Pancreas (tissue), 10 donors: ENCODE measurements at regions not wholly inside any gene's neighbourhood (a gene's known extent, or its start where the extent isn't known, plus 50 kb on each side); places are given as distances from the start of the nearest gene placed in this dataset.

Experiments
- ATAC-seq, 4 donors: fragments of 200-7000 bp; cut with Tn5 transposase; one replicate each; pipeline versions ENCODE4 v1.8.0 to v1.9.1; 2020; ENCODE audit warnings: mild to moderate bottlenecking in 4 of 4, moderate library complexity in 4 of 4
- DNase-seq, 6 donors: peaks; one replicate each; pipeline ENCODE4 v3.0.0-alpha.2; 2020
- FAIRE-seq: peaks from 2 replicates; lab custom pipeline; 2012; peaks lifted over from hg19 to GRCh38; lab: Jason Lieb, UNC
- H3K27ac ChIP-seq, 4 donors: fragments of 200-600 bp; sonication (generic); 1 replicate in 3 of 4; 2 replicates in 1 of 4; pipeline versions ENCODE4 v1.5.0 to v1.8.0; 2020
- H3K27me3 ChIP-seq, 4 donors: fragments of 200-600 bp; one replicate each; pipeline ENCODE4 v1.8.0; 2021
- H3K36me3 ChIP-seq, 3 donors: fragments of 200-600 bp; sonication (generic) in 1 of 3; one replicate each; pipeline versions ENCODE4 v1.5.0 to v1.8.0; 2020 to 2021
- H3K4me1 ChIP-seq, 3 donors: fragments of 200-600 bp; one replicate each; pipeline ENCODE4 v1.8.0; 2021
- H3K4me3 ChIP-seq, 4 donors: fragments of 200-600 bp; sonication (generic) in 2 of 4; one replicate each; pipeline versions ENCODE4 v1.5.0 to v1.8.0; 2020 to 2021
- H3K9me3 ChIP-seq, 4 donors: fragments of 200-600 bp; one replicate each; pipeline ENCODE4 v1.8.0; 2021
- WGBS, 2 donors: extraction: QIAGEN DNeasy Blood & Tissue Kit; methylation state at CpG; one replicate each; pipeline ENCODE4 v1.1.7; 2013; 5-methylcytosine and 5-hydroxymethylcytosine counted together
- intact Hi-C, 3 donors: fragments of 100-400 bp; cut with DNase I; formaldehyde crosslinking; loops; one replicate each; pipeline versions ENCODE4 v1.11.1 to v1.14.2; 2022
- TF ChIP-seq, protein P1 (sequence below), 4 donors: fragments of 200-600 bp; sonication (generic) in 3 of 4; IDR thresholded peaks; one replicate each; pipeline versions ENCODE4 v1.5.0 to v1.8.0; 2021; ENCODE audit warnings: antibody characterized with exemption in 4 of 4
- donor health status: healthy with polysubstance abuse.
- donor health status: DM: no; HTN: no; CAD: no; lungs with moderate emphysema.
- donor health status: DM: no; HTN: no; CAD: no.
- donor health status: control.
- donor health status: control.
- donor health status: Bipolar disorder and iron deficiency.
- donor health status: DM: yes; HTN: yes; CAD: no.
- donor health status: DM: no; HTN: no; CAD: no.
- donor health status: DM: no; HTN: no; CAD: no.
- donor health status: DM: yes; HTN: yes; CAD: no.

DNA sequence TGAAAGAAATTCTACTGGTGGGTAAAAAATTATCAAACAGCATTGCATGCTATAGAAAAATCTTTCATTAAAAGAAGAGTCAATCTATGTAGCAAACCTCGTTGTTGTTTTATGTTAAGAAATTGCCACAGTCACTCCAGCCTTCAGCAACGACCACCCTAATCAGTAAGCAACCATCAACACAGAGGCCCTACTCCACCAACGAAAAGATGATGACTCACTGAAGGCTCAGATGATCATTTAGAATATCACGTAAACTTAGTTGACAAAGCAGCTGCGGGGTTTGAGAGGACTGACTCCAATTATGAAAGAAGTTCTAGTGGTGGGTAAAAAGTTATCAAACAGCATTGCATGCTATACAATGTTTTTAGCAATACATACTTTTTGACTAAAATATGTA is 242.6 kb downstream of the DRD1 start:
- Histone ChIP-seq H3K4me3 (no peak overlapping the region), H3K27me3 (no peaks in the 10 kb centered on the region), H3K4me1 (no peaks in the 10 kb centered on the region), H3K27ac (no peak overlapping the region), H3K9me3 (no peaks in the 10 kb centered on the region), H3K36me3 (no peaks in the 10 kb centered on the region)
- ATAC-seq (no peak), FAIRE-seq (no peak), DNase-seq (no peak)
- 61 to 71% methylated on average over 5 of the region's 5 CpGs for WGBS, 2 donors
- TF ChIP-seq, protein P1, sequence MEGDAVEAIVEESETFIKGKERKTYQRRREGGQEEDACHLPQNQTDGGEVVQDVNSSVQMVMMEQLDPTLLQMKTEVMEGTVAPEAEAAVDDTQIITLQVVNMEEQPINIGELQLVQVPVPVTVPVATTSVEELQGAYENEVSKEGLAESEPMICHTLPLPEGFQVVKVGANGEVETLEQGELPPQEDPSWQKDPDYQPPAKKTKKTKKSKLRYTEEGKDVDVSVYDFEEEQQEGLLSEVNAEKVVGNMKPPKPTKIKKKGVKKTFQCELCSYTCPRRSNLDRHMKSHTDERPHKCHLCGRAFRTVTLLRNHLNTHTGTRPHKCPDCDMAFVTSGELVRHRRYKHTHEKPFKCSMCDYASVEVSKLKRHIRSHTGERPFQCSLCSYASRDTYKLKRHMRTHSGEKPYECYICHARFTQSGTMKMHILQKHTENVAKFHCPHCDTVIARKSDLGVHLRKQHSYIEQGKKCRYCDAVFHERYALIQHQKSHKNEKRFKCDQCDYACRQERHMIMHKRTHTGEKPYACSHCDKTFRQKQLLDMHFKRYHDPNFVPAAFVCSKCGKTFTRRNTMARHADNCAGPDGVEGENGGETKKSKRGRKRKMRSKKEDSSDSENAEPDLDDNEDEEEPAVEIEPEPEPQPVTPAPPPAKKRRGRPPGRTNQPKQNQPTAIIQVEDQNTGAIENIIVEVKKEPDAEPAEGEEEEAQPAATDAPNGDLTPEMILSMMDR (IDR thresholded peaks at IDR 0.05), result no peak
- intact Hi-C loops, result no loop called here

DNA sequence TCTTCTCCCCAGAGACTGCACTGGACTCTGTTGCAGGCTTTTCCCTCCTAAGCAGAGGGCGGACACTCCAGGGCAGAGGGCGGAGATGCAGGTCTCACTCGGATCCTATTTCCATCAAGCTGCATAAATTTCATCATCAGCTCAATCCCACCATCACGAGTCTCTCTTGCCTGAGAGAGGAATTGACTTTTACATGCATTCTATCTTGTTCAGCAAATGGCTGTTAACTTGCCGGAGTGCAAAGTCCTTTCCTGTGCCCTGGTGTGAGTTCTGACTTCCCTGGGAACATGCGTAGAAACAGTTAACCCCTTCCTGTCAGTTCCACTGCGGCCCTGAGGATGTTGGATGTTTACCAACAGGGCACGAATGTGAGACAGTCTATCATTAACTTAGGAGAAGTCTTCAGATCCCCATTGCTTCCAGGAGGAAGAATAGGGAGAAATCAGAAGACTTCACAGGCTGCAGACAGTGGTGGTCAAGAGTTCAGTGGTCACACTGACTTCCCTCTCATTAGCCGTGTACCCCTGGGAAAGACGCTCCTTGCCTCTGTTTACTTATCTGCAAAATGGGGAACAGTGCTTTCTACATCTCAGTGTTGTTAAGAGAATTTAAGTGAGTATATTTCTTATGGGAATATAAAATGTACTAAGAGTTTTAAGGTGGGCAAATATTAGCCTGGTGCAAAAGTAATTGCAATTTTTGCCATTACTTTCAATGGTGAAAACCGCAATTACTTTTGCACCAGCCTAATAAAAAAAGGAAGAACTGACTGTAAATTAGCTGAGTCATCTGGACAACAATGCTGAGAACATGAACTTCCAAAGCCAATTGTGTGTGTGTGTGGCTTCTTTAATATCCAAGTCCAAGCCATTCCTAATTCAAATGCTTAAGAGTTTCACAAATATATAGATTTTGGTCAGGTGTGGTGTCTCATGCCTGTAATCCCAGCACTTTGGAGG is 248.0 kb downstream of the DRD1 start:
- intact Hi-C loops, result no loop called here
- ATAC-seq (no peak), DNase-seq (no peak), FAIRE-seq (no peak)
- WGBS, 2 donors, result 21% methylated on average over 11 of the region's 11 CpGs
- no peaks in the 10 kb centered on the region for H3K9me3 ChIP-seq
- H3K36me3 ChIP-seq, result no peaks in the 10 kb centered on the region
- no peak overlapping the region for H3K4me3 ChIP-seq
- H3K27me3 ChIP-seq, result no peaks in the 10 kb centered on the region
- TF ChIP-seq, protein P1 (IDR thresholded peaks at IDR 0.05), result no peak
- H3K27ac ChIP-seq, result no peak overlapping the region
- no peaks in the 10 kb centered on the region for H3K4me1 ChIP-seq

DNA sequence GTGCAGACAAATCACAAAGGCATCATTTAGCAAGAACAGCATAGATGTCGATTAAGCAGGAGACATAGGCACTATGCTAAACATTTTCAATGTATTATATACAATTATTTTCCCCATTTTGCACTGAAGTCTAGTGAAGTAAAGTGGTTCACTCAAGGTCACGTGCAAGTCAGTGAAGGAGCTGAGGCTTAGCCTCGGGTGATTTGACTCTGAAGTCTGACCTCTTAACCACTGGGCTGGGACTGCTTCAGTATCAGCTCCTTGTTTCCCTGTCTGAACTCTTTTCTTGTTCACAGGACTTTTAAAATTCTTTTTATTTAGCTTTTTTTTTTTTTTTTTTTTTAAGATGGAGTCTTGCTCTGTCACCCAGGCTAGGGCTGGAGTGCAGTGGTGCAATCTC is 262.7 kb downstream of the DRD1 start:
- no peaks in the 10 kb centered on the region for H3K4me1 ChIP-seq
- no peak for FAIRE-seq
- ATAC-seq, result no peak
- no peak overlapping the region for H3K4me3 ChIP-seq
- TF ChIP-seq, protein P1 (IDR thresholded peaks at IDR 0.05), result no peak
- H3K27ac ChIP-seq, result no peak overlapping the region
- H3K27me3 ChIP-seq, result no peaks in the 10 kb centered on the region
- 79% methylated on average over 3 of the region's 3 CpGs for WGBS, 2 donors
- H3K36me3 ChIP-seq, result no peaks in the 10 kb centered on the region
- intact Hi-C loops, result no loop called here
- no peaks in the 10 kb centered on the region for H3K9me3 ChIP-seq
- DNase-seq, result no peak

DNA sequence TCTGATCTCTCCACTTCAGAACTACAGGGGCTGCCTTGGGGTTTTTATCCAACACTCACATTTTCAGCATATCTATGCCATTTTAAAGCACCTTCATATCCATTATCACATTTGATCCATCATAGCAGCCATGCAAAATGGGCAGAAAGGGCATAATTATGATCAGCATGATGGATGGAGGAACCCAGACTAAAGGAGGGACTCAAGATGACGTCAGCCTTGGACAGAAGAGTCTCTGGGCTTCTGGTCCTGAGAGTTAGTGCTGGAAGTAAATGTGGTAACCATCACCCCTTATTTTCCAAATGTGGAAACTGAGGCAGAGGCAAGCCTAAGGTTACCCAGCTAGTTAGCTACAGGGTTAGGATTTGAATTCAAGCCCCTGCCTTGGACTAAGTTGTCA is 273.1 kb downstream of the DRD1 start:
- intact Hi-C loops, result no loop called here
- TF ChIP-seq, protein P1 (IDR thresholded peaks at IDR 0.05), result no peak
- Histone ChIP-seq H3K4me3 (no peak overlapping the region), H3K9me3 (no peaks in the 10 kb centered on the region), H3K27me3 (no peaks in the 10 kb centered on the region), H3K27ac (no peak overlapping the region), H3K36me3 (no peaks in the 10 kb centered on the region), H3K4me1 (no peaks in the 10 kb centered on the region)
- ATAC-seq, result no peak
- 79 to 88% methylated on average over 1 of the region's 1 CpG for WGBS, 2 donors
- no peak for FAIRE-seq
- DNase-seq, result no peak

DNA sequence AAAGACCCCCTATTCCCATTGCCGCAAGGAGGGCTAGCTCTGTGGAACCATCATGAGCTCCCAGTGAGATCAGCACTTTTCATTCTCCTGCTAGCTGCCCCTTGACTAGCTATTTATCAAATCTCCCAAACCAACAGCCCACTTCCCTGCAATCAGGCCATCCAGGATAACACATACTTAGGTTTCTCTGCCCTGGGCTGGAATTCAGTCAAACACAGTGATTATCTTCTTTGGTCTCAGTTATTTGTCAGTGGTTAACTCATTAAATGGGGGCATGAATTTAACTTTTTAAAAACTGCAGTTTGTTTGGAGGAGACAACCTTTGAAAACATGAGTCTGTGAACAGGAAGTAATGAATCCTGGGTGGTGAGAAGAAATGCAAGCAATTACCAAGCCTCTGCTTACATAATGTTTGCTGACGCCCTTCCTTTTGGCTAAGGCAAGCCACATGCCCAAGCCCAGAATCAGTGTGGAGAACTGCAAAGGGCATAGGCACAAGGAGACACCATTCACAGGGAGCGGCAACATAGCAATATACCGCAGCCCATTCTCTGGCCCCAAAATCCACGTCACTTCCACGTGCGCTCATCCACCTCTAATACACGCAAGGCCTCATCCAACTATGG is 275.0 kb downstream of the DRD1 start:
- FAIRE-seq, result no peak
- no peak for DNase-seq
- TF ChIP-seq, protein P1 (IDR thresholded peaks at IDR 0.05), result no peak
- WGBS, 2 donors, result 84 to 94% methylated on average over 8 of the region's 8 CpGs
- no peak for ATAC-seq
- intact Hi-C loops, result no loop called here
- H3K9me3 ChIP-seq, result no peaks in the 10 kb centered on the region
- H3K4me3 ChIP-seq, result no peak overlapping the region
- no peaks in the 10 kb centered on the region for H3K36me3 ChIP-seq
- H3K27me3 ChIP-seq, result no peaks in the 10 kb centered on the region
- no peaks in the 10 kb centered on the region for H3K4me1 ChIP-seq
- no peak overlapping the region for H3K27ac ChIP-seq
